ENCODE measurements at regions not wholly inside any gene's neighbourhood (a gene's known extent, or its start where the extent isn't known, plus 50 kb on each side); places are given as distances from the start of the nearest gene placed in this dataset.
"Not testable (repeated sequence)": the region's sequence is repeated elsewhere in the genome, so short reads cannot be mapped to it uniquely, and the experiment has no call there.

DNA sequence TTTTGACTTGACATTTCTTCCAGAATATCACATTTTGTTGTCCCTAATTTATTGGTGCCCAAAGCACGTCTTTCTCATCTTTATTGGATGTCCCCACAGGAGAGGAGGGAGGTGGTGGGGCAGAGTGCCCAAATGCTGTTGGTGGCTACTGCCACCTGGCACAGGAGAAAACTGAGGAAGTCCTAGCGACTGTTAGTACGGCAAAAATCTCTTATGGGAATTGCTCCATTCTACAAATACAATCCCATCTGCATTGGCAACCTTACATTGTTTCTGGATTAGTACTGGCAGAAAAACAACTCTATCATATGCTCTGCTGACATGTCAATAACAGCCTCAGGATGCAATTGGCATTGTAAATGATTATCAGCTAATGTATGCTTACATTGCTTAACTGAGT is 235.4 kb upstream of the IRAK1BP1 start:
- no peaks in the 10 kb centered on the region for H3K4me1 ChIP-seq (replicated peaks; ENCODE audit: insufficient read depth)
- CTCF ChIA-PET = no interaction called here
- no TSS peak for BruUV-seq (replicated peaks)

DNA sequence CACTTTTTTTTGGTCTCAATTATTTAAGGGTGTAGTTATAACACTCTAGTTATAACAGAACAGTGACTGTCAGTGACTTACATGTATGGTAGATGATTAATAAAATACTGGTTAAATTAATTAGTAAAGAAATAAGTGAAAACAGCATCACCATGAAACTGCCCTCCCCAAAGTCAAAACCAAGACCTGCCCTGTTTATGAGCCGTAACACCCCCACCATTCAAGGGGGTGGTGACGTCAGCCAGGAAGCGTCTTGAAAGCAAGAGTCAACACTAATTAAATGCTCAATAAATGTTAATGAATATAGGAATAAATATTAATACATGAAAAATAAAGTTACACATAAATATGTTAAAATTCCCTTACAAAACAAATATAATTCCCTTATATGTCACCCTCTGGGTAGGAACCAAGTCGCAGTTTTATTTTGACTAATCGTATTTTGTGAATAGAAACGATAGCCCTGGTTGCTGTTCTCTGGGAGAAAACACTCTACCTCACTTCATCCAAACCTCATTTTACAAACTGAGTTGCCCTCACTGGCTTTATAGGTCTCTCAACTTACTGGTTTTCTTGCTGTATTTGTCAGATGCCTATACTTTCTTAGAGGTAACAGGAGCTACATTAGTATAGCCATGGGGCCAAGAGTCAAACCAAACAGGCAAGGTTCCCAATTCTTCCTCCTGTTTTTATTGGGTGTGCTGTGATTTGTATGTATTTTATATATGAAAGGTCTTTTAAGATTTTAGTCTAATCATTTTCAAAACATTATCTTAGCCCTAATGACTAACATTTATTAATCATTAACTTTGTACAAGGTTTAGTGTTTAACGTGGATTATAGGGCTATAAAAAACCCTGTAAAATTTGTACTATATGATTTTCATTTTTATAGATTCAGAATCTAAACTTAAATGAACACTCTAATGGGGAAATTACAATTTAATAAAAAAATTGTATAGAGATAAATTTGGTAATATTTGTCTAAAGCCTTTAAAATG is 227.9 kb upstream of the IRAK1BP1 start:
- Histone ChIP-seq H3K27ac (no peak overlapping the region), H3F3A (ENCODE audit: insufficient read depth, low read depth) (no peaks in the 10 kb centered on the region), H3K9me2 (ENCODE audit: insufficient read depth) (no peaks in the 10 kb centered on the region), H3K27me3 (ENCODE audit: insufficient read depth, low read depth) (no peaks in the 10 kb centered on the region), H4K20me1 (ENCODE audit: insufficient read depth) (no peaks in the 10 kb centered on the region), H3K36me3 (ENCODE audit: low read depth) (no peaks in the 10 kb centered on the region), H3K9me3 (ENCODE audit: insufficient read depth, low read depth) (no peaks in the 10 kb centered on the region), H3K79me2 (ENCODE audit: low read depth) (no peaks in the 10 kb centered on the region), H3K4me1 (replicated peaks; ENCODE audit: insufficient read depth) (no peaks in the 10 kb centered on the region), H3K4me3 (no peak overlapping the region), H2AFZ (no peak overlapping the region), H3K4me2 (no peak overlapping the region)
- intact Hi-C loops (cut with micrococcal nuclease; ENCODE audit: unreplicated experiment) = no loop called here
- no TSS peak for BruUV-seq (replicated peaks)
- ChIA-PET CTCF (no interaction called here), POLR2A (ENCODE audit: unreplicated experiment) (no interaction called here)
- no peak for DNase-seq
- no peak for TF ChIP-seq EZH2 (IDR thresholded peaks at IDR 0.05; ENCODE audit: low read depth)
- TF ChIP-seq, protein P1, sequence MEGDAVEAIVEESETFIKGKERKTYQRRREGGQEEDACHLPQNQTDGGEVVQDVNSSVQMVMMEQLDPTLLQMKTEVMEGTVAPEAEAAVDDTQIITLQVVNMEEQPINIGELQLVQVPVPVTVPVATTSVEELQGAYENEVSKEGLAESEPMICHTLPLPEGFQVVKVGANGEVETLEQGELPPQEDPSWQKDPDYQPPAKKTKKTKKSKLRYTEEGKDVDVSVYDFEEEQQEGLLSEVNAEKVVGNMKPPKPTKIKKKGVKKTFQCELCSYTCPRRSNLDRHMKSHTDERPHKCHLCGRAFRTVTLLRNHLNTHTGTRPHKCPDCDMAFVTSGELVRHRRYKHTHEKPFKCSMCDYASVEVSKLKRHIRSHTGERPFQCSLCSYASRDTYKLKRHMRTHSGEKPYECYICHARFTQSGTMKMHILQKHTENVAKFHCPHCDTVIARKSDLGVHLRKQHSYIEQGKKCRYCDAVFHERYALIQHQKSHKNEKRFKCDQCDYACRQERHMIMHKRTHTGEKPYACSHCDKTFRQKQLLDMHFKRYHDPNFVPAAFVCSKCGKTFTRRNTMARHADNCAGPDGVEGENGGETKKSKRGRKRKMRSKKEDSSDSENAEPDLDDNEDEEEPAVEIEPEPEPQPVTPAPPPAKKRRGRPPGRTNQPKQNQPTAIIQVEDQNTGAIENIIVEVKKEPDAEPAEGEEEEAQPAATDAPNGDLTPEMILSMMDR (conservative IDR thresholded peaks at IDR 0.05) = no peak

More for the DNA sequence above, 235.4 kb upstream of the IRAK1BP1 start:
- Histone ChIP-seq H3K36me3 (ENCODE audit: low read depth) (no peaks in the 10 kb centered on the region), H3K9me3 (ENCODE audit: insufficient read depth, low read depth) (no peaks in the 10 kb centered on the region), H3K79me2 (ENCODE audit: low read depth) (no peaks in the 10 kb centered on the region), H3K4me2 (no peak overlapping the region), H2AFZ (no peak overlapping the region), H3K9me2 (ENCODE audit: insufficient read depth) (no peaks in the 10 kb centered on the region), H4K20me1 (ENCODE audit: insufficient read depth) (no peaks in the 10 kb centered on the region), H3F3A (ENCODE audit: insufficient read depth, low read depth) (no peaks in the 10 kb centered on the region), H3K27me3 (ENCODE audit: insufficient read depth, low read depth) (no peaks in the 10 kb centered on the region), H3K27ac (no peak overlapping the region), H3K4me3 (no peak overlapping the region)
- TF ChIP-seq, protein P1 (conservative IDR thresholded peaks at IDR 0.05) = no peak
- TF ChIP-seq EZH2 (IDR thresholded peaks at IDR 0.05; ENCODE audit: low read depth) = no peak
- no peak for DNase-seq
- intact Hi-C loops (cut with micrococcal nuclease; ENCODE audit: unreplicated experiment) = no loop called here
- POLR2A ChIA-PET (ENCODE audit: unreplicated experiment) = no interaction called here

DNA sequence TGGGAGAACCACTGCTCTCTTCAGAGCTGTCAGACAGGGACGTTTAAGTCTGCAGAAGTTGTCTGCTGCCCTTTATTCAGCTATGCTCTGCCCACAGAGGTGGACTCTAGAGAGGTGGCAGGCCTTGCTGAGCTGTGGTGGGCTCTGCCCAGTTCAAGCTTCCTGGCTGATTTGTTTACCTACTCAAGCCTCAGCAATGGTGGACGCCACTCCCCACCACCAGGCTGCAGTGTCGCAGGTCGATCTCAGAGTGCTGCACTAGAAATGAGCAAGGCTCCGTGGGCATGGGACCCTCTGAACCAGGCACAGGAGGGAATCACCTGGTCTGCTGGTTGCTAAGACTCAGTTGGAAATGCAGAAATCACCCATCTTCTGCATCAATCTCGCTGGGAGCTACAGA is 223.4 kb upstream of the IRAK1BP1 start:
- BruUV-seq (replicated peaks); H2AFZ ChIP-seq; intact Hi-C loops (cut with micrococcal nuclease; ENCODE audit: unreplicated experiment): not testable (repeated sequence)

DNA sequence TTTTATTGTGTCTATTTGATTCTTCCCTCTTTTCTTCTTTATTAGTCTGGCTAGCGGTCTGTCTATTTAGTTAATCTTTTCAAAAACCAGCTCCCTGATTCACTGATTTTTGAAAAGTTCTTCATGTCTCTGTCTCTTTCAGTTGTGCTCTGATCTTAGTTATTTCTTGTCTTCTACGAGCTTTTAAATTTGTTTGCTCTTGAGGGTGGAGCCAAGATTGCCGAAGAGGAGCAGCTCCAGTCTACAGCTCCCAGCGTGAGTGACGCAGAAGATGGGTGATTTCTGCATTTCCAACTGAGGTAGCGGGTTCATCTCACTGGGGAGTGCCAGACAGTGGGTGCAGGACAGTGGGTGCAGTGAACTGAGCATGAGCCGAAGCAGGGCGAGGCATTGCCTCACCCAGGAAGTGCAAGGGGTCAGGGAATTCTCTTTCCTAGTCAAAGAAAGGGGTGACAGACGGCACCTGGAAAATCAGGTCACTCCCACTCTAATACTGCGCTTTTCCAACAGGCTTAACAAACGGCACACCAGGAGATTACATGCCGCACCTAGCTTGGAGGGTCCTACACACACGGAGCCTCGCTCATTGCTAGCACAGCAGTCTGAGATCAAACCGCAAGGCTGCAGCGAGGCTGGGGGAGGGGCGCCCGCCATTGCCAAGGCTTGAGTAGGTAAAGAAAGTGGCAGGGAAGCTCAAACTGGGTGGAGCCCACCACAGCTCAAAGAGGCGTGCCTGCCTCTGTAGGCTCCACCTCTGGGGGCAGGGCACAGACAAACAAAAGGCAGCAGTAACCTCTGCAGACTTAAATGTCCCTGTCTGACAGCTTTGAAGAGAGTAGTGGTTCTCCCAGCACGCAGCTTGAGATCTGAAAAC is 220.6 kb upstream of the IRAK1BP1 start:
- H3K4me1 ChIP-seq (replicated peaks; ENCODE audit: insufficient read depth); H3K9me3 ChIP-seq (ENCODE audit: insufficient read depth, low read depth); H3K79me2 ChIP-seq (ENCODE audit: low read depth); intact Hi-C loops (cut with micrococcal nuclease; ENCODE audit: unreplicated experiment); H3F3A ChIP-seq (ENCODE audit: insufficient read depth, low read depth); BruUV-seq (replicated peaks); H3K27ac ChIP-seq; POLR2A ChIA-PET (ENCODE audit: unreplicated experiment); H4K20me1 ChIP-seq (ENCODE audit: insufficient read depth); H3K36me3 ChIP-seq (ENCODE audit: low read depth); H3K27me3 ChIP-seq (ENCODE audit: insufficient read depth, low read depth); H3K9me2 ChIP-seq (ENCODE audit: insufficient read depth): not testable (repeated sequence)
- peak in 1 of 2 experiments; percentile 61 for DNase-seq
- CTCF ChIA-PET = interaction anchor here (0.8 kb wide), 1 partner anchor 163 kb away, joined by 3 read pairs; no protein-coding TSS in a partner anchor
- Histone ChIP-seq H2AFZ (peak overlapping the region; percentile 73), H3K4me2 (peak overlapping the region; percentile 72), H3K4me3 (peak overlapping the region; percentile 41; the same call in 1 of the 2 replicates)

More for the DNA sequence above, 223.4 kb upstream of the IRAK1BP1 start:
- H3F3A ChIP-seq (ENCODE audit: insufficient read depth, low read depth); H3K4me1 ChIP-seq (replicated peaks; ENCODE audit: insufficient read depth); H3K36me3 ChIP-seq (ENCODE audit: low read depth); H3K79me2 ChIP-seq (ENCODE audit: low read depth); H3K27me3 ChIP-seq (ENCODE audit: insufficient read depth, low read depth); CTCF ChIA-PET; H3K9me3 ChIP-seq (ENCODE audit: insufficient read depth, low read depth); H3K27ac ChIP-seq; H4K20me1 ChIP-seq (ENCODE audit: insufficient read depth); H3K4me3 ChIP-seq; H3K4me2 ChIP-seq; H3K9me2 ChIP-seq (ENCODE audit: insufficient read depth); POLR2A ChIA-PET (ENCODE audit: unreplicated experiment); DNase-seq: not testable (repeated sequence)

DNA sequence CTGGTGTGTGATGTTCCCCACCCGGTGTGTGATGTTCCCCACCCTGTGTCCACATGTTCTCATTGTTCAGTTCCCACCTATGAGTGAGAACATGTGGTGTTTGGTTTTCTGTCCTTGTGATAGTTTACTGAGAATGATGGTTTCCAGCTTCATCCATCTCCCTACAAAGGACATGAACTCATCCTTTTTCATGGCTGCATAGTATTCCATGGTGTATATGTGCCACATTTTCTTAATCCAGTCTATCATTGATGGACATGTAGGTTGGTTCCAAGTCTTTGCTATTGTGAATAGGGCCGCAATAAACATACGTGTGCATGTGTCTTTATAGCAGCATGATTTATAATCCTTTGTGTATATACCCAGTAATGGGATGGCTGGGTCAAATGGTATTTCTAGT is 201.5 kb upstream of the IRAK1BP1 start:
- H3K4me3 ChIP-seq; H3K9me2 ChIP-seq (ENCODE audit: insufficient read depth); H3K4me1 ChIP-seq (replicated peaks; ENCODE audit: insufficient read depth); H2AFZ ChIP-seq; H4K20me1 ChIP-seq (ENCODE audit: insufficient read depth); H3K27ac ChIP-seq; DNase-seq; H3K27me3 ChIP-seq (ENCODE audit: insufficient read depth, low read depth); H3K9me3 ChIP-seq (ENCODE audit: insufficient read depth, low read depth); H3K79me2 ChIP-seq (ENCODE audit: low read depth); intact Hi-C loops (cut with micrococcal nuclease; ENCODE audit: unreplicated experiment); POLR2A ChIA-PET (ENCODE audit: unreplicated experiment); H3K36me3 ChIP-seq (ENCODE audit: low read depth); H3F3A ChIP-seq (ENCODE audit: insufficient read depth, low read depth); H3K4me2 ChIP-seq; BruUV-seq (replicated peaks); CTCF ChIA-PET: not testable (repeated sequence)

Data from PC-9 (cell line).